IPS DF 19.7 (cell line): ENCODE measurements at regions not wholly inside any gene's neighbourhood (a gene's known extent, or its start where the extent isn't known, plus 50 kb on each side); places are given as distances from the start of the nearest gene placed in this dataset.
"Not testable (repeated sequence)": the region's sequence is repeated elsewhere in the genome, so short reads cannot be mapped to it uniquely, and the experiment has no call there.

Source experiments
- DNase-seq: peaks from one replicate; pipeline ENCODE4 v3.0.0-alpha.2; 2013; ENCODE audit warnings: low read depth, low spot score

DNA sequence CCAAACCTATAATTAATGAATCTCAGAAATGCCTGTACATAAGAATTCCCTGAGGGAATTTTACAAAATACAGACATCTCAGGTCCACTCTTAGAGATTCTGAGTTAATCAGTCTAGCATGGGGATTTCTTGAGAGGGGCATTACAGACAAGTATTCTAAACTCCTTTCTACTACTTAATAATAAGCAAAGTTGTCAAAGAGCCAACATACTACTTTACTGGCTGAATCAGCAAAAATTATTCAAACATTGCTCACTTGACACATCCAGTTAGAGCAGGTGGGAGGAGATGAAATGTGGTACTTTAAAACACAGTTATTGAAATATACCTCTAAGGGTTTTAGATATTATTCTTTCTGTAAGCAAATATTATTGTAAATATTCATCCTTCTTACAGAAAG, 1164.7 kb downstream of the CDY2B start:
- DNase-seq, result no peak

DNA sequence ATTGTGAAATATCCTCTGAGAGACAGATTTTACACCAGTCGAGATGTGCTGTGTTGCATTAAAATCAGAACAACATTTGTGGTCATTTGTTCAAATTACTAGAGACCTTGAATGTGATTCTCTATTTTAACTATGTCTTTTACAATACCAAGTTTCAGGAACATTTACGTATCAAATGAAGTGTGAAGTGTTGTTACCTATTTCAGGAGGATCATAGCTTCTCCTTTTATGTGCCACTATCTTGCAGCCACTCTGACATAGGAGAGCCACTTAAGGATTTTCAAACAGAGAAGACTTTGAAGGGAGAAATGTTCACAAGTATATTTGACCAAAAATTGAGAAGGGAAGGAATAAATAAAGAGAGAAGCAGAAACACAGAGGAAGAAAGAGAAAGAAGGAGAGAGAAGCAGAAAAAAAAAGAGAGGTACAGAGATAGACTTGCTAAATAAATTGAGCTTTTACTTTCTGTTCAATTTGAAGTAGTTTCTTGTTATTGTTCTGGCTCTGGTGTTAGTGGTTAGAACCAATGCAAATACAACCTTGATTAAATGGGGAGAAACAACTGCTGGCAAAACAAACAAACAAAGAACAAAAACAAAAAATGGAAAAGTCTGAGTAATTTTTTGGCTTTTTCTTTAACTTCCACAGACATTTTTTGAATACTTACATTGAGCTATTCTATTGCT, 1206.8 kb downstream of the CDY2B start:
- DNase-seq, result no peak

GRCh38 chrY:16668402-16668801, 1211.6 kb downstream of the CDY2B start:
- no peak for DNase-seq

DNA sequence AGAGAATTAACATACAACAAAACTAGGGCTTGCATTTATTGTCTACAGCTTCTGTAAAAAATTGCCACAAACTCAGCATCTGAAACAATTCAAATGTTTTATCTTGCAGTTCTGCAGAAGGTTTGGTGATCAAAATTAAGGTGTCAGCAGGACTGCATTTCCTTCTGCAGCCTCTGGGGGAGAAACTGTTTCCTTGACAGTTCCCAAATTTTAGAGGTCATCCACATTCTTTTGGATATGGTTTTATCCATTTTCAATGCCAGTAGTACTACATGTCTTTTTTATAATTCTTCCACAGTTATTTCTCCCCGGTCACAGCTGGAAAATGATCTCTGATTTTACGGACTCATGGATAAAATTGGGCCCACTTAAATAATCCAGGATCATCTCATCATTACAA, 1217.3 kb downstream of the CDY2B start:
- DNase-seq, result no peak

GRCh38 chrY:16659340-16659739, 1220.7 kb downstream of the CDY2B start:
- DNase-seq, result no peak

- DNase-seq, result no peak
Measured at GRCh38 chrY:16653971-16654370, 1226.0 kb downstream of the CDY2B start.

DNA sequence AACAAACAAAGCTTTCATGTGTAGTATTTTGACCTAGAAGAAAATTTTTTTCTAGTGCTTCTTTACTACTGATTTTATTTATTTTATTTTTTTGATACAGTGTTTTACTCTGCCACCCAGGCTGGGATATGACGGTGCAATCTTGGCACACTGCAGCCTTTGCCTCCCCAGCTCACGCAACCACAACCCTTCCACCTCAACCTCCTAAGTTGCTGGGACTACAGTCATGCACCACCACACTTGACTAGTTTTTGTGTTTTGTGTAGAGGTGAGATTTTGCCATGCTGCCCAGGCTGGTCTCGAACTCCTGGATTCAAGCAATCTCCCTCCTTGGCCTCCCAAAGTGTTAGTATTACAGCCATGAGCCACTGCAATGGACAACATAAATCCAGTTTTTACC, 1234.0 kb downstream of the CDY2B start:
- DNase-seq, result no peak

- DNase-seq, result no peak
Measured at GRCh38 chrY:16645449-16645848, 1234.6 kb downstream of the CDY2B start.

DNA sequence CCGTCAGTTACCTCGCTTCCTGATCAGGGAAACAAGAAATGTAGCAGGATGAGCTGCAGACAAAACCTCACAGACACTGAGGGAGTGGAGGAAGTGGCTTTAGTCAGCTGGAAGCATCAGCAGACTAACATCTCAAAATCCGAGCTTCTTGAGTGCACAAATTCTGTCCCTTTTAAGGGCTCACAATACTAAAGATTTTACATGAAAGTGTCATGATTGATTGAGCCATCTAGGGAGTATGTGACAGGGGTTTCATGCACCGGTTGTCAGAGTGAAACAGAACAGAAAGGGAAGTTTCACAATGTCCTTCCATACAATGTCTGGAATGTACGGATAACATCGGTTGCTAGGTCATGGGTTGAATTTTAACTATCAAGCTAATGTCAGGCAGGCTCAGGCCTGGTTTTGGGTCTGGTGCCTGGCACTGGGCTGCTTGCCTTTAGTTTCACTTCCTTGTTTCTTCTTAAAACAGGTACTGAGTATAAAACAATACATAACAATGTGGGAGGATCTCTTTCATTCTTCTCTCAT, 1235.7 kb downstream of the CDY2B start:
- DNase-seq, result no peak

DNA sequence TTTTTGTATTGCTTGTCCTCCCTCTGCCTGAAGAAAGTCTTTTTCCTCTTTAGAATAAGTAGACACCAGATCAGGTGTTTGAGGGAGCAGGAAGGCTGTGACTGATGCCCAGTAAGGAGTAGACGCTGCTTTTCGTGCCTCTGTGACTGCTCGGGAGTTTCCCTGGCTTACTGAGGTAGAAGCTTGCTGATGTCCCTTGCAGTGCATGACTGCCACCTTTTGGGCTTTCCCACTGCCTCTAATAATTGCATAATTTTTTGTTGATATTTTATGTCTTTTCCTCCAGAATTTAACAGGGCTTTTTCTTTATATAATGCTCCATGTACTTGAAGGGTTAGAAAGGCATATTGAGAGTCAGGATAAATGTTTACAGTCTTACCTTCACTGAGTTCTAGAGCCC, 1240.2 kb downstream of the CDY2B start:
- no peak for DNase-seq

DNA sequence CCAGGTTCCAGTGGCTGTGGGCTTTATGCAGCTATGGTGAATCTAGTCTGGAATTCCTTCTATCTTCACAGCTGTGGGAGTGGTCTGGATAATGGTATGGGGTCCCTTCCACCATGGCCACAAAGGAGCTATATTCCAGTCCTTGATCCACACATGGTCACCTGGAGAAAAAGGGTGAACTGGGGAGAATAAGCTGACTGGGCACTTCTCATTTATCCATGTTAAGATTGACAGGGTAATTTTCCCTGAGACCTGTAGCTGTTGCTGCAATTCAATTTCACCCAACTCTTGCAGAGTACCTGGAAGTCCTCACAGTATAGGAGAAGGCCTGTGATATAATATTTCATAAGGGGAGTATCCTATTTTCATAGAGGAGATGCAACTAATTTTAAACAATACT, 1241.3 kb downstream of the CDY2B start:
- DNase-seq, result not testable (repeated sequence)

DNA sequence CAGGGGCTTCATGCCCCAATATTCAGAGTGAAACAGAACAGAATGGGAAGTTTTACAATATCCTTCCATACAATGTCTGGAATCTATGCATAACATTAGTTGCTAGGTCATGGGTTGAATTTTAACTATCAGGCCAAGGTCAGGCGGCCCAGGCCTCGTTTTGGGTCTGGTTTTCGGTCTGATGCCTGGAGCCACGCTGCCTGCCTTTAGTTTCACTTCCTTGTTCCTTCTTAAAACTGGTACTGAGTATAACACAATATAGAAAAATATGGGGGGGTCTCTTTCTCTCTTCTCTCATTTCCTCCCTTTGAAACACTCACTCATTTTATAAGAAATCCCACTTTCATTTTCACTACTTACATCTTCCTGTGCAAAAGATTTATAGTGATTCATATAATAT, 1243.8 kb downstream of the CDY2B start:
- DNase-seq, result no peak

DNA sequence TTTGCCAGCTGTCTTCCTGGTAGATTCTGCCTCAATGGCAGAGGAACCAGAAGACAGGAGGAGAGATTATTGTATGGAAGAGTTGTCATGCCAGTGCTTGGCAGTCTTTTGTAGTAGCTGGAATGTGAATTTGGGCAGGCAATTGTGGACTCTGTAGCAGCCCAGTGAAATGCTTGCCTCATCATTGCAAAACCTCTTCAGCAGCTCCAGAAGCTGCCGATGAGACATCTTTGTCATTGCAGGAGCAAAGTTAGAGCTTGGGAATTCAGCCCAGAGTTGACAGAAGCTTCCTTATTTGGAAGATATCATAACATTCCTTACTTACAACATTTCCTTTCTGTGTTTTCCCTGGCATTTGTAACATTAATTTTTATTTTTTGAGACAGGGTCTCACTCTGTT, 1250.9 kb downstream of the CDY2B start:
- no peak for DNase-seq

- DNase-seq, result no peak
Measured at GRCh38 chrY:16627122-16627521, 1252.9 kb downstream of the CDY2B start.

GRCh38 chrY:16616201-16616975, 1263.6 kb downstream of the CDY2B start:
- DNase-seq, result no peak

GRCh38 chrY:16608679-16609078, 1271.3 kb downstream of the CDY2B start:
- DNase-seq, result no peak

DNA sequence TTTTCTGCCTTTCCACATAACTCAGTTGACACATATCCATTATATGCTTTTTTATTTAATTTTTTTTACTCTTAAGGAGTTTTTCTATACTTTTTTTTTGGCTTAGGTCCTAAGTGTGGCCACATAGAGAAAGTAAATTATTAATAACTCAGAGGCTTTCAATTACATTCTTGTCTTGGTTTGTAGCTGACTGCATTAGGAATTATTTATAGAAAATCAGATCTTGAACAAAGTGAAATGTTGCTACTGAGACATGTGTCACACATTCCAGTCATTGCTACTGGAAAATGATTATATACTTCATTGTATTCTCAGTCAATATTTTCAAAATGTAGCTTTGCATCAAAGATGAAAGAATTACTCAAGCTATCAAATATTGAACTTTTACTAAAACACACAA, 1277.9 kb downstream of the CDY2B start:
- no peak for DNase-seq

DNA sequence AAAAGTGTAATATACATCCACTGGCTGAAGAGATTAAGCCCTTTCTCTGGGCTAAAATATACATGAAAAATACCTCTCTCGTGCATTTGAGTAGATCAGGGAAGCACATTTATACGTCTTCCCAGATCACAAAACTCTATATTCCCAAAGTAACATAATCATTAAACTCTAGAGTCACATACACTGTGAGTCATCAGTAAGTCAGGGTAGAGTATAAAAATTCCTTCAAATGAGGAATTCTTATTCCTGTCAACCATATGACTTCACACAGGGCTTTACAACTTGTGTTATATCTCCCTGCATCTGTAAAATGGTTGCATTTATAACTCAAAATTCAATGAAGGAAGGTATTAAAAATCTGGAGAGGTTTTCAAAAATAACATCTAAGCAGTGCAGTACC, 1278.4 kb downstream of the CDY2B start:
- no peak for DNase-seq

DNA sequence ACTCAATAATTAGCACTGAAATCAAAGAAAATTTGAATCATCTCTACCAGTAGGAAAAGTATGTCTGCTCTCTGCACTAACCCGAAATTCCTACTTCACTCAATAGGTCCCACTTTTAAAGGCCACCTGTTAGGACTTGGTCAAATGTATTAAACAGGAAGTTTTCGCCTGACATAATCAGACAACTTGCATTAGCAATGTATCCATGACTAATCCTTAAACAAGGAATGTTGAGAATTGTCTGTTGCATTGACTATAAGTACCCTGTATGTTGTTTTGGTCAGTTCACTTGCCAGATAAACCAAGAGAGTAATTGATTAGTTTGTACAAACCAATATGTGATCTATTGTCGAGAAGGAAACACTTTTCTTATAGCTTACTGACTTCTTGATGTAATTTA, 1308.0 kb downstream of the CDY2B start:
- DNase-seq, result no peak

GRCh38 chrY:16562491-16562890, 1317.5 kb downstream of the CDY2B start:
- peak; percentile 5 for DNase-seq

DNA sequence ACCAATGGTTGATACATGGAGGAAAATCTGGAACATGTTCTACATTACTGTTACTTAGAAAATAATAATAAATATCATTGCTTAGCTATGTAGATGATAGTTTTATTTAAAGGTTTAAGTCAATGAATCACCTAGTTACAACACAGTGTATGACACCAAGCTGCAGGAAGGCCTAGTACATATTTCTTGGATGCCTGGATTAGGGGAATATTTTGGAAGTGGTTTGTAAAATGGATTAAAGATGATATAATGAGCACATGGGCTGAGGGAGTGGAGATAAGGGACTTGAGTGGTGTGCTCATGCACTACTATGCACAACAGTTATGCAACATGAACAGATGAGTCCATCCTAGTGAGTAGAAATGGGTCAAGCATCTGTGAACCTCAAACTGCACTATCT, 1358.0 kb downstream of the CDY2B start:
- DNase-seq, result no peak

GRCh38 chrY:16502733-16503214, 1377.2 kb downstream of the CDY2B start:
- no peak for DNase-seq

DNA sequence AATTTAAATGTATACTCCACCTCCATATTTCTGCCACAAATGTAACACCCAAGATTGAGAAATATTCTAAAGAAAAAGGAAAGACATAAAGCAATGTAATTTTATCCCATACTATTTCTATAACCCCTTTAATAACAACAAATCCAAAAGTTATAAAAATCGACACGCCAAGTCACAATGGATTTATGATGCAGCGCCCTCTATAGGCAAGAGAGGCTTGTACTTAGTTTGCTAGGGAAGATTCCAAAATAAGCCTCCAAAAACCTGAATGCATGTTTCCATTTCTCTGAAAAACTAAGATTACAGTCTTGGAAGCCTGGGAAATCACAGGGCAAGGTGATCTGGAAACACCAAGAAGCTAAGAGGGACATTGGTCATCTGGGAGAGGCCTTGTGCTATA, 1389.3 kb downstream of the CDY2B start:
- DNase-seq, result no peak
